IMR-90 (cell line): ENCODE measurements at regions not wholly inside any gene's neighbourhood (a gene's known extent, or its start where the extent isn't known, plus 50 kb on each side); places are given as distances from the start of the nearest gene placed in this dataset.

Source experiments
- ATAC-seq: fragments of 200-7000 bp; cut with Tn5 transposase; 2 replicates; pipeline ENCODE4 v1.9.1; 2020; ENCODE audit warnings: low read depth, mild to moderate bottlenecking, moderate library complexity
- BruUV-seq: library from RNA; stranded (reverse); fragments of 400-500 nt; replicated peaks from 2 replicates; lab custom pipeline; 2021; lab: Mats Ljungman, UMichigan
- CTCF ChIA-PET: fragments of 300-600 bp; formaldehyde crosslinking; extraction: SDS; loops from one replicate; lab custom pipeline; 2021; ENCODE audit warnings: antibody characterized with exemption; lab: Yijun Ruan, JAX
- POLR2A ChIA-PET: fragments of 300-600 bp; sonication (Branson Sonifier 250); formaldehyde crosslinking; loops from one replicate; lab custom pipeline; 2022; ENCODE audit warnings: antibody characterized with exemption; ENCODE audit not compliant: unreplicated experiment; lab: Charles Lee
- DNase-seq: peaks from one replicate; pipeline ENCODE4 v3.0.0; 2013
- H2AFZ ChIP-seq: replicated peaks from 2 replicates; pipeline ENCODE3; 2013; ENCODE audit warnings: low read length, mild to moderate bottlenecking; ENCODE audit not compliant: poor library complexity
- H2AK5ac ChIP-seq: 2 replicates; pipeline ENCODE4 v1.6.1; 2013; ENCODE audit warnings: low read depth, low read length, inconsistent platforms
- H2AK9ac ChIP-seq: replicated peaks from 2 replicates; pipeline ENCODE3; 2013; ENCODE audit warnings: mild to moderate bottlenecking, low read depth, low read length, moderate library complexity; ENCODE audit not compliant: poor library complexity
- H2BK120ac ChIP-seq: 2 replicates; pipeline ENCODE4 v1.6.1; 2013; ENCODE audit warnings: low read depth, low read length, inconsistent platforms
- H2BK15ac ChIP-seq: 3 replicates; pipeline ENCODE4 v1.6.1; 2013; ENCODE audit warnings: low read depth, low read length, inconsistent platforms
- H2BK20ac ChIP-seq: 2 replicates; pipeline ENCODE4 v1.6.1; 2013; ENCODE audit warnings: low read depth, mild to moderate bottlenecking, inconsistent platforms, low read length, moderate library complexity
- H2BK5ac ChIP-seq: 2 replicates; pipeline ENCODE4 v1.6.1; 2013; ENCODE audit warnings: mild to moderate bottlenecking, low read depth, low read length, inconsistent platforms; ENCODE audit not compliant: poor library complexity, severe bottlenecking
- H3K14ac ChIP-seq: replicated peaks from 2 replicates; pipeline ENCODE4 v1.6.1; 2013; ENCODE audit warnings: low read depth, low read length, inconsistent platforms
- H3K18ac ChIP-seq: 2 replicates; pipeline ENCODE4 v1.6.1; 2013; ENCODE audit warnings: low read depth, low read length, control low read depth
- H3K23ac ChIP-seq: 2 replicates; pipeline ENCODE4 v1.6.1; 2013; ENCODE audit warnings: low read depth, low read length, inconsistent platforms
- H3K27ac ChIP-seq: 2 replicates; pipeline ENCODE4 v1.5.1; 2013; ENCODE audit warnings: mild to moderate bottlenecking, control low read depth, low read length; ENCODE audit not compliant: insufficient read depth
- H3K27me3 ChIP-seq: 2 replicates; pipeline ENCODE4 v1.6.1; 2013; ENCODE audit warnings: low read length; ENCODE audit not compliant: control insufficient read depth, insufficient read depth
- H3K36me3 ChIP-seq: 2 replicates; pipeline ENCODE4 v1.6.1; 2013; ENCODE audit warnings: low read length, mixed read lengths; ENCODE audit not compliant: control insufficient read depth, insufficient read depth
- H3K4ac ChIP-seq: 2 replicates; pipeline ENCODE4 v1.6.1; 2013; ENCODE audit warnings: low read depth, low read length, inconsistent platforms
- H3K4me1 ChIP-seq: 2 replicates; pipeline ENCODE4 v1.6.1; 2013; ENCODE audit warnings: low read length, mixed read lengths; ENCODE audit not compliant: control insufficient read depth, insufficient read depth
- H3K4me2 ChIP-seq: 2 replicates; pipeline ENCODE4 v1.6.1; 2013; ENCODE audit warnings: low read depth, mild to moderate bottlenecking, control low read depth, low read length, moderate library complexity
- H3K4me3 ChIP-seq: 2 replicates; pipeline ENCODE4 v1.5.1; 2013; ENCODE audit warnings: low read depth, mild to moderate bottlenecking, control low read depth, low read length, moderate library complexity; ENCODE audit not compliant: insufficient read depth
- H3K56ac ChIP-seq: 2 replicates; pipeline ENCODE4 v1.6.1; 2013; ENCODE audit warnings: low read length, inconsistent platforms; ENCODE audit not compliant: insufficient read depth; ENCODE audit errors: extremely low read depth
- H3K79me1 ChIP-seq, 2 experiments: 2 replicates each; pipeline ENCODE4 v1.6.1; 2013; ENCODE audit warnings: low read length in 2 of 2, inconsistent platforms in 1 of 2, low read depth in 1 of 2
- H3K9ac ChIP-seq: 2 replicates; pipeline ENCODE4 v1.6.1; 2013; ENCODE audit warnings: low read depth, low read length, control low read depth
- H3K9me1 ChIP-seq: 2 replicates; pipeline ENCODE4 v1.6.1; 2013; ENCODE audit warnings: low read length, inconsistent platforms; ENCODE audit not compliant: insufficient read depth
- H3K9me3 ChIP-seq: 2 replicates; pipeline ENCODE4 v1.6.1; 2013; ENCODE audit warnings: low read length; ENCODE audit not compliant: control insufficient read depth, insufficient read depth
- H4K20me1 ChIP-seq: 2 replicates; pipeline ENCODE4 v1.6.1; 2013; ENCODE audit warnings: low read length, inconsistent platforms; ENCODE audit not compliant: insufficient read depth
- H4K5ac ChIP-seq: 2 replicates; pipeline ENCODE4 v1.6.1; 2013; ENCODE audit warnings: mild to moderate bottlenecking, low read depth, low read length, control low read depth
- H4K8ac ChIP-seq, 2 experiments: 2 replicates each; pipeline ENCODE4 v1.6.1; 2013; ENCODE audit warnings: low read depth in 2 of 2, low read length in 2 of 2, control low read depth in 1 of 2, inconsistent platforms in 1 of 2
- H4K91ac ChIP-seq: 2 replicates; pipeline ENCODE4 v1.6.1; 2013; ENCODE audit warnings: low read depth, low read length, inconsistent platforms; ENCODE audit not compliant: insufficient read depth
- CEBPB ChIP-seq: IDR thresholded peaks from 2 replicates; pipeline ENCODE4 v1.6.1; 2012; ENCODE audit warnings: low read depth, low read length, improper control_type of control experiment
- CHD1 ChIP-seq: IDR thresholded peaks from 2 replicates; pipeline ENCODE4 v1.6.1; 2012; ENCODE audit warnings: low read depth, low read length, improper control_type of control experiment
- CTCF ChIP-seq: conservative IDR thresholded peaks from 2 replicates; pipeline ENCODE4 v1.5.1; 2012; ENCODE audit warnings: mild to moderate bottlenecking, low read depth, low read length, improper control_type of control experiment
- FOS ChIP-seq: fragments of 150-350 bp; IDR thresholded peaks from 2 replicates; pipeline ENCODE4 v1.6.1; 2016; ENCODE audit warnings: low read depth, low read length
- MAFK ChIP-seq: IDR thresholded peaks from 2 replicates; pipeline ENCODE4 v1.6.1; 2012; ENCODE audit warnings: low read depth, low read length, improper control_type of control experiment
- MAZ ChIP-seq: IDR thresholded peaks from 2 replicates; pipeline ENCODE4 v1.6.1; 2012; ENCODE audit warnings: low read depth, mild to moderate bottlenecking, low read length, improper control_type of control experiment, moderate library complexity, borderline replicate concordance
- MXI1 ChIP-seq: IDR thresholded peaks from 2 replicates; pipeline ENCODE4 v1.6.1; 2012; ENCODE audit warnings: low read depth, mild to moderate bottlenecking, low read length, moderate library complexity, borderline replicate concordance
- NFE2L2 ChIP-seq: fragments of 150-350 bp; IDR thresholded peaks from 2 replicates; pipeline ENCODE4 v1.6.1; 2016; ENCODE audit warnings: low read depth, mild to moderate bottlenecking, low read length
- RCOR1 ChIP-seq: IDR thresholded peaks from 2 replicates; pipeline ENCODE4 v1.6.1; 2012; ENCODE audit warnings: mild to moderate bottlenecking, low read length, improper control_type of control experiment; ENCODE audit not compliant: insufficient replicate concordance
- RFX5 ChIP-seq: IDR thresholded peaks from 2 replicates; pipeline ENCODE4 v1.8.0; 2012; ENCODE audit warnings: low read depth, mild to moderate bottlenecking, low read length, moderate library complexity
- USF2 ChIP-seq: fragments of 150-350 bp; IDR thresholded peaks from 2 replicates; pipeline ENCODE4 v1.6.1; 2017; ENCODE audit warnings: mild to moderate bottlenecking, antibody characterized with exemption, low read length, low read depth
- dilution Hi-C: fragments of 300-500 bp; cut with HindIII; formaldehyde crosslinking; loops from one replicate; pipeline ENCODE4 v1.14.3; 2018; ENCODE audit warnings: low sequenced_read_pairs; ENCODE audit not compliant: unreplicated experiment
- in situ Hi-C: fragments of 300-500 bp; cut with MboI; formaldehyde crosslinking; loops from 3 replicates; pipeline ENCODE4 v1.14.3; 2019; ENCODE audit warnings: low sequenced_read_pairs, inconsistent platforms, mixed read lengths
- intact Hi-C: fragments of 100-400 bp; cut with micrococcal nuclease; formaldehyde crosslinking; loops from 2 replicates; pipeline ENCODE4 v1.10.0; 2022

DNA sequence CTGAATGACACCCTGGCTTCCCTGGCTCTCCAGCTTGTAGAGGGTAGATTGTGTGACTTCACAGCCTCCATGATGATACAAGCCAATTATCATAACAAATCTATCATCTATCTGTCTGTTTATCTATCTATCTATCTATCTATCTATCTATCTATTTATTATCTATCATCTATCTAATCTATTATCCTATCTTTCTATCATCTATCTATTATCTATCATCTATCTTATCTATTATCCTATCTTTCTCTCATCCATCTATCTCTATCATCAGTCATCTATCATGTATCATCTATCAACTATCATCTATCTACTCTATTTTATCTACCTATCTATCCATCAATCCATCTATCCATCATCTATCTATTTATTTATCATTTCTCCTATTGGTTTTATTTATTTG is 361.8 kb downstream of the RNF144A start:
- BruUV-seq, result no TSS peak
- CTCF ChIA-PET, result no interaction called here

More for the DNA sequence above, 361.8 kb downstream of the RNF144A start:
- no peak overlapping the region for H2AFZ ChIP-seq
- no peaks in the 10 kb centered on the region for H3K79me1 ChIP-seq
- H3K9ac ChIP-seq, result no peak overlapping the region
- H4K91ac ChIP-seq, result no peak overlapping the region
- no peak overlapping the region for H3K23ac ChIP-seq
- no peak overlapping the region for H3K27ac ChIP-seq
- no peaks in the 10 kb centered on the region for H3K4me1 ChIP-seq
- peaks cover 2% of the 10 kb centered on the region for H3K9me3 ChIP-seq
- no peaks in the 10 kb centered on the region for H3K27me3 ChIP-seq
- dilution Hi-C loops (no loop called here), intact Hi-C loops (no loop called here), in situ Hi-C loops (no loop called here)
- H3K36me3 ChIP-seq, result no peaks in the 10 kb centered on the region
- H4K5ac ChIP-seq, result no peak overlapping the region
- no peak overlapping the region for H4K8ac ChIP-seq
- no peak overlapping the region for H2BK15ac ChIP-seq
- no peak overlapping the region for H2AK5ac ChIP-seq
- H2BK120ac ChIP-seq, result no peak overlapping the region
- H3K4me3 ChIP-seq, result no peak overlapping the region
- no peak overlapping the region for H3K56ac ChIP-seq
- DNase-seq, result no peak
- POLR2A ChIA-PET, result no interaction called here
- H3K9me1 ChIP-seq, result no peaks in the 10 kb centered on the region
- no peak overlapping the region for H3K4ac ChIP-seq
- H2BK20ac ChIP-seq, result no peak overlapping the region
- no peak overlapping the region for H3K14ac ChIP-seq
- no peak overlapping the region for H2AK9ac ChIP-seq
- no peak overlapping the region for H2BK5ac ChIP-seq
- no peak for ATAC-seq
- H3K18ac ChIP-seq, result no peak overlapping the region
- no peak overlapping the region for H3K4me2 ChIP-seq
- no peaks in the 10 kb centered on the region for H4K20me1 ChIP-seq
- TF ChIP-seq MAFK, result no peak
- no peak for TF ChIP-seq MAZ
- TF ChIP-seq CTCF, result no peak
- TF ChIP-seq RFX5, result no peak
- no peak for TF ChIP-seq NFE2L2
- TF ChIP-seq MXI1, result no peak
- TF ChIP-seq FOS, result no peak
- TF ChIP-seq RCOR1, result no peak
- TF ChIP-seq USF2, result no peak
- no peak for TF ChIP-seq CHD1
- TF ChIP-seq CEBPB, result no peak
